NCI-H2081 treated with DMSO at 0.1 percent for 48 hours (cell line): ENCODE measurements at regions not wholly inside any gene's neighbourhood (a gene's known extent, or its start where the extent isn't known, plus 50 kb on each side); places are given as distances from the start of the nearest gene placed in this dataset.
"Not testable (repeated sequence)": the region's sequence is repeated elsewhere in the genome, so short reads cannot be mapped to it uniquely, and the experiment has no call there.

Experiments used
- DNase-seq: peaks from one replicate; lab custom pipeline; 2025; lab: John Stamatoyannopoulos, UW

- DNase-seq: no peak
Observed at GRCh38 chr11:28819741-28820140, 711.6 kb downstream of the METTL15 start.

GRCh38 chr11:28815110-28815509 lies 706.9 kb downstream of the METTL15 start:
- DNase-seq: no peak

DNA sequence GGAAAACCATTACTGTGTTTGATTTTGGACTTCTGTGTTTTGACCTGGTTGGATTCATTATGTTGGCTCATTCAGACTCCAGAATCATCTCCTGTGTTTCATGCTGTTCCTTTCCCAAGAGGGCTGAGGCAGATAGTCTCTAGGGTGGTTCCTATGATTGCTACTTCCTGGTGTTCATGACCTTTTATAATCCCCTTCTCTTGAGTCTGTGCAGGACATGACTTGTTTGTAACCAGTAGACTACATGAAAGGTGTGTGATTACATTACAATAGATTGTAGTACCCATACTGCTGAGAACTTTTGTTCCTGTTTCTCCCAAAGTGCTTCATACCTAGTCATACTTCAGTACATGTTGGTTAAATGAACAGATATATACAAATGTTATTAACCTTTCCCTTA lies 700.6 kb downstream of the METTL15 start:
- no peak for DNase-seq

- no peak for DNase-seq
Observed at GRCh38 chr11:28799316-28799715, 691.1 kb downstream of the METTL15 start.

- no peak for DNase-seq
Observed at GRCh38 chr11:28798286-28798685, 690.1 kb downstream of the METTL15 start.

- no peak for DNase-seq
Observed at GRCh38 chr11:28797536-28797935, 689.3 kb downstream of the METTL15 start.

DNA sequence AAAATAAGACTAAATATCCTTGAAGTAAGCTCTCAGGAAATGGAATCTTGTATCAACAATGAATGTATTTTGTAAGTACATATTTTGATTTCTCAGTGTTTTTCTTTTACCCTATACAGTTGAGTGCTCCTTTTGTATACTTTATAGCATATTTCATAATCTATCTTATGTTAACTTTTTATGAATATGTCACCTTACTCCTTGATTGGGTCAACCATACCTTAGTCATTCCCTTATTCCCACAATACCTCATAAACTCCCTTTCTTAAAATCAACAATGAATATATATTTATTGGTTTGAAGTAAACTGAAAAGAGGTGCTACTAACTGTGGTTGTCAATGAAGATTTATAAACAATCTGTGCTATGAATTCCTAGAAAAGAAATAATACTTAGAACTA lies 686.2 kb downstream of the METTL15 start:
- no peak for DNase-seq

GRCh38 chr11:28793282-28793738 lies 685.1 kb downstream of the METTL15 start:
- no peak for DNase-seq

- no peak for DNase-seq
Observed at GRCh38 chr11:28792856-28793255, 684.7 kb downstream of the METTL15 start.

DNA sequence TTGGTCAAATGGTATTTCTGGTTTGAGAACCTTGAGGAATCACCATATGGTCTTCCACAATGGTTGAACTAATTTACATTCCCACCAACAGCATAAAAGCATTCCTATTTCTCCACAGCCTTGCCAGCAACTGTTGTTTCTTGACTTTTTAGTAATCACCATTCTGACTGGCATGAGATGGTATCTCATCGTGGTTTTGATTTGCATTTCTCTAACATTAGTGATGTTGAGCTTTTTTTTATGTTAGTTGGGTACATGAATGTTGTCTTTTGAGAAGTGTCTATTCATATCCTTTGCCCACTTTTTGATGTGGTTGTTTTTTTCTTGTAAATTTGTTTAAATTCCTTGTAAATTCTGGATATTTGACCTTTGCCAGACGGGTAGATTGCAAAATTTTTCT lies 679.7 kb downstream of the METTL15 start:
- not testable (repeated sequence) for DNase-seq

DNA sequence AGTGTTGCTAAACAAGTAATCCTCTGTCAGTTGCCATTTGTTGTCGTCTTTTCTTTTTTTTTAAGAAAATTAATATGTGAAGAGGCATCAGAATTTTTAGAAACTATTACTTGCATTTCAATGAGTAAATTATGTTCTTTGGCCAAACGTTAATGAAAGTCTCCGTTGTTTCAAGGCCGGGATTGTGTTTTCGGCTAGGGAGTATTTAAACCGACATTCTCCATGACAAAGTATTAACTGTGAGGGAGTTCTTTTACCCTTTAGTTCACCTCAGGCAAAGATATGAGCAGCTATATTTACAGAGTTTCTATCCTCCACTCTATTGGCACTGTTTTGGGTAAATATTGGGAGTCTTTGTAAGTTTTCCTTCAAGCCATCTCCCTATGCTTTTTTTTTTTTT lies 668.9 kb downstream of the METTL15 start:
- no peak for DNase-seq

DNA sequence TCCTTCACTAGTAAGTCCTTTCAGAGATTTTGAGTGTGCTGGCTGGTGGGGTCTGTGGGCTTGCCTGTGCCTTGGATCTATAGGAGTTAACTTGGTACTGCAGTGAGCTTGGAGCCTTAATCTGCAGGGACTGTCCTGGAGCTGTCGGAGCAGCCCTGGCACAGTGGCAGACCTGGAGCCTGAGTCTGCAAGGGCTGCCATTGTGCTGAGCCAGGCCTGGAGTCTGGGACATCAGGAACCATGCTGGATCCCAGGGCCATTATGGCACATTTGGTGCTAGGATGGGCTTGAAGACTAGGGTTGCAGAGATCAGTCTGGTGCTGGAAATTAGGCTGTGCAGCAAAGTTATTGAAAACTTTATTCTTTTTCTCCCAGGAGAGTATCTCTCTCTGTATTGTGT lies 665.4 kb downstream of the METTL15 start:
- no peak for DNase-seq

- no peak for DNase-seq
Observed at GRCh38 chr11:28770806-28771205, 662.6 kb downstream of the METTL15 start.

DNA sequence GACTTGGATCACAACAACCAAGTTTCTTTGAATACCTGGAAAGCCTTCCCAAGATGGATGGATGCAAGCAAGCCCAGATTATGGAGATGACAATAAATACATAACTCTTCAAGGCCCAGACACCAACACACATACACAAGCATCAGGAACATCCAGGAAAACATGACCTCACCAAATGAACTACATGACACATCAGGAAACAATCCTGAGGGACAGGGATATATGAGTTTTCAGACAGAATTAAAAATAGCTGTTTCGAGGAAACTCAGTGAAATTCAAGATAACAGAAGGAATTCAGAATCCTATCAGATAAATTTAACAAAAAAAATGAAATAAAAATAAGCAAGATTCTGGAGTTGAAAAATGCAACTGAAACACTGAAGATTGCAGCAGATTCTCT lies 659.4 kb downstream of the METTL15 start:
- DNase-seq: no peak

- DNase-seq: no peak
Observed at GRCh38 chr11:28763876-28764275, 655.7 kb downstream of the METTL15 start.

DNA sequence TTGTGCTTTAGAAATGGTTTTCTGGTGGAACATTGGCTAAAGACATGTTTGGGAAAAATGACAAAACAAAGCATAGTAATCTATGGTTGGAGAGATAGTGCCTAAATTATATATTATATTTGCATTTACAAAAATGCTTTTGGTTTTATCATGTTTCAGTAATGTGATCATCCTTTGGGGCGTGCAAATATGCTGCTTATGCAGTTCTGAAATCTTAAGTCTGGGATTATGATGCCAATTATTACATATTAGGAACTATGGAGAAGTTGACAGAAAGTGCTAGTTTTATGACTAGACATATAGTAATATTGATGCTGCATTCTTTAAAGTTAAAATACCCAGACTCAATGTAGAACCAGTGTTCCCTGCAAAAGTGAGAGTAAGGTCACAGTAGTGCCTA lies 655.0 kb downstream of the METTL15 start:
- DNase-seq: no peak

GRCh38 chr11:28760676-28761390 lies 652.6 kb downstream of the METTL15 start:
- no peak for DNase-seq

DNA sequence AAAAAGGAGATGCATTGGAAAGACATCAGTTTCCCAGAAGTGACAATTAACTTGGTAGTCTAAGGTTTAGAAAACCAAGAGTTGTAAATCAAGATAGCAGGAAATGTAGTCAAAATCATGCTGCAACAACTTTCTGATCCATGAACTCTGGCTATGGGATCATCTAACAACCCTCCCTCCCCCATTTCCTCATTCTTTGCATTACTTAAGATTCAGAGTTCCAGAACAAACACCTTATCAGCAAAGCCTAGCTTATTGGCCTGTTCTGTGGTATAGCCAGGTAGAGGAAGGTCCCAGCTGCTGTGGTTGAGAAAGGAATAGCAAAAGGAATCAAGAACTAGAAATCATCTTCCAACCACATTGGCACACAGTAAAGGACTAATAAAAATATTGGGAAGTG lies 651.1 kb downstream of the METTL15 start:
- no peak for DNase-seq

- no peak for DNase-seq
Observed at GRCh38 chr11:28757725-28758515, 649.7 kb downstream of the METTL15 start.

DNA sequence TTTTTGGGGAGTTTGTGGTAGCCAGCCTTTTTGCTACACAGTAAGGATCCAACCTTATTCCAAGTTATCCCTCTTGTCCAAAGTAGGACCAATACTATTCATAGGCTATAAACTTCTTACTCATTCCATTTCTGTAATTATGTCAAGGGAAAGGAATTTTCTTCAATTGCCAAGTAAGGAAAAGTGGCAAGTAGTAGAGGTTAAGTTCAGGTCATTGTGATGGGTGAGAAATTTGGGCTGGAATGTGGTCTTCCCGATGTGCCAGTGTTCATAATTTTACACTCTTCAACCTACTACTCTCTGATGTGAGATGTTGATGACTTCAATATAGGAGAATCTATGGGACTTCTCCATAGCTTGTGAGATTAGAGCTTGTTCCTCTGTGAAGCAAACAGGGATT lies 648.8 kb downstream of the METTL15 start:
- DNase-seq: no peak

DNA sequence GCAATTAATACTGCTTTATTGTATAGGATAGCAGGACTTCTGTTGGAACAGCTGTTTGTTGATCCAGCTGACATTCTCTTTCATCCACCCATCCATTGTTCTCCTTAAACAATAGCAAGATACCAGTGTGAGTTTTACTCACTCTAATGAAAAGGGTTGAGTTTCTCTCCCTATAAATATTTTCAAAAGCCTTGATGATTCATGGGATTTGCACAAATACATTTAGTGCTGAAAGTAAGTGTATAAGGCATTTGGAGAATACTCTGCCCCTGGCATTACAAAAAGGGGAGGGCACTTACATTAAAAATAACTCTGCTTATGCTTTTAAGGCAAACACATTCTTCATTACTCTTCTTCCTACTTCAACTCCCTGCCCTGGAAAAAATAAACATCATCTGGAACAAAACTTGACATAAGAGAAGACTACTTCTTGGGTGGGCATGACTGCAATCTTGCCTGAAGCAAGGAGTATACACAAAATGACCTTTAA lies 634.9 kb downstream of the METTL15 start:
- DNase-seq: no peak

- no peak for DNase-seq
Observed at GRCh38 chr11:28739489-28740280, 631.5 kb downstream of the METTL15 start.

DNA sequence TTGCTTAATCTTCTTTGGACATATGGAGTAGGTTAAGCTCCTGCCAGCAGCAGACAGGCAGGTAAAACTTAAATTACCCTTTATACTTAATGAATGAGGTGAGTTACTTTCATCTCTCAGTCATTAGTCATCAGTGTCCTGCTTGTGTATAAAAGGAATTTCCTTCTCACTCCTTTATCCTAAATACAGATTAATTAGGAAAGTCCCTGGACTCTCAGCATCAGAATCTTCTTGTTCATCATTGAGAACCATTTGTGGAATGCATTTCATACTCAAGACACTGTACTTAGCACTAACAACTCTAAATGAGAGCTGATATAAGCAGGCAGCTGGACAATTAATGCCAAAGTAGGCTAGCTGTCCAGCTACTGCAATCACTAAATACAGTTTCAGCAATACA lies 630.4 kb downstream of the METTL15 start:
- no peak for DNase-seq
